ENCODE measurements at regions not wholly inside any gene's neighbourhood (a gene's known extent, or its start where the extent isn't known, plus 50 kb on each side); places are given as distances from the start of the nearest gene placed in this dataset.

DNA sequence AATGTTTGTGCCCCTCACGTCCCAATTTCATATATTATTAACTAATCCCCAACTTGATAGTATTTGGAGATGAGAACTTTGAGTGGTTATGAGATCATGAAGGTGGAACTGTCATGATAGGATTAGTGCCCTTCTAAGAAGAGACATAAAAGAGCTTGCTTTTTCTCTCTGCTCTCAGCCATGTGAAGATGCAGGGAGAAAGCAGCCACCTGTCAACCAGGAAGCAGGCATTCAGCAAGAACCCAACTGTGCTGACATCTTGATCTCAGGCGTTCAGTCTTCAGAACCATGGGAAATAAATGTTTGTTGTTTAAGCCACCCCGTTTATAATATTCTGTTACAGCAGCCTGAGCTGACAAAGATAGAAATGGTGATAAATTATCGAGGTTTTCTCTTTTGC lies 278.7 kb upstream of the KCNMB2 start:
- H3K9me2 ChIP-seq (replicated peaks; ENCODE audit: control insufficient read depth, low read length), result no peaks in the 10 kb centered on the region
- H3K9me3 ChIP-seq (ENCODE audit: control insufficient read depth, insufficient read depth, low read length), result no peaks in the 10 kb centered on the region
- H3K4me1 ChIP-seq (ENCODE audit: control insufficient read depth, low read length), result no peaks in the 10 kb centered on the region
- H3F3A ChIP-seq (ENCODE audit: control insufficient read depth, insufficient read depth), result no peaks in the 10 kb centered on the region
- H3K4me2 ChIP-seq (ENCODE audit: low read length), result no peak overlapping the region
- H3K4me3 ChIP-seq (ENCODE audit: low read length), result no peak overlapping the region
- H3K79me2 ChIP-seq (ENCODE audit: control insufficient read depth, low read length), result no peaks in the 10 kb centered on the region
- TF ChIP-seq, protein P1, sequence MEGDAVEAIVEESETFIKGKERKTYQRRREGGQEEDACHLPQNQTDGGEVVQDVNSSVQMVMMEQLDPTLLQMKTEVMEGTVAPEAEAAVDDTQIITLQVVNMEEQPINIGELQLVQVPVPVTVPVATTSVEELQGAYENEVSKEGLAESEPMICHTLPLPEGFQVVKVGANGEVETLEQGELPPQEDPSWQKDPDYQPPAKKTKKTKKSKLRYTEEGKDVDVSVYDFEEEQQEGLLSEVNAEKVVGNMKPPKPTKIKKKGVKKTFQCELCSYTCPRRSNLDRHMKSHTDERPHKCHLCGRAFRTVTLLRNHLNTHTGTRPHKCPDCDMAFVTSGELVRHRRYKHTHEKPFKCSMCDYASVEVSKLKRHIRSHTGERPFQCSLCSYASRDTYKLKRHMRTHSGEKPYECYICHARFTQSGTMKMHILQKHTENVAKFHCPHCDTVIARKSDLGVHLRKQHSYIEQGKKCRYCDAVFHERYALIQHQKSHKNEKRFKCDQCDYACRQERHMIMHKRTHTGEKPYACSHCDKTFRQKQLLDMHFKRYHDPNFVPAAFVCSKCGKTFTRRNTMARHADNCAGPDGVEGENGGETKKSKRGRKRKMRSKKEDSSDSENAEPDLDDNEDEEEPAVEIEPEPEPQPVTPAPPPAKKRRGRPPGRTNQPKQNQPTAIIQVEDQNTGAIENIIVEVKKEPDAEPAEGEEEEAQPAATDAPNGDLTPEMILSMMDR (IDR thresholded peaks at IDR 0.05; ENCODE audit: low read depth, low read length, poor library complexity, severe bottlenecking), result no peak
- no peak for TF ChIP-seq EZH2phosphoT487 (IDR thresholded peaks at IDR 0.05; ENCODE audit: borderline replicate concordance, low read length)
- no peaks in the 10 kb centered on the region for H4K20me1 ChIP-seq (ENCODE audit: control insufficient read depth, insufficient read depth, low read depth, low read length)
- no peaks in the 10 kb centered on the region for H3K27me3 ChIP-seq (ENCODE audit: control insufficient read depth, low read length)
- no peak overlapping the region for H3K27ac ChIP-seq (ENCODE audit: low read depth, low read length)
- H3K36me3 ChIP-seq (ENCODE audit: control insufficient read depth, low read length), result no peaks in the 10 kb centered on the region

DNA sequence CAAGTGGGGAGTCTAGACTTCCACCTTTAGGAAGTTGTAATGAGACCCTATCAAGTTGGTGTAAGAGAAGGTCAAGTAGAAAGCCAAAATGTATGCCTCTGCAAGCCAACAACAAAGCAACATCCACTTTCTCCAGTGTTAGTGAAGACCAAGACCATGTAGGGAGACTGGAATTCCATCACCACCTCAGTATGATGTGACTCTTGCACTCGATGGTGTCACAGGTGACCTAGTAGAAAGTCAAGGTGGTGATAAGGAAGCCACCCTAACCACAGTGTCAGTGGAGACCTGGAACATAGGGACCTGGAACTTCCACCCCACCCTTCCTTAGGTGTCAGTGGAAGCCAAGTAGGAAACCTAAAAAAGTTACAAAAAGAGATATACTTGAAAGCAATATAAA lies 278.1 kb upstream of the KCNMB2 start:
- Histone ChIP-seq H3K79me2 (ENCODE audit: control insufficient read depth, low read length) (no peaks in the 10 kb centered on the region), H4K20me1 (ENCODE audit: control insufficient read depth, insufficient read depth, low read depth, low read length) (no peaks in the 10 kb centered on the region), H3K4me2 (ENCODE audit: low read length) (no peak overlapping the region), H3K27me3 (ENCODE audit: control insufficient read depth, low read length) (no peaks in the 10 kb centered on the region), H3K36me3 (ENCODE audit: control insufficient read depth, low read length) (no peaks in the 10 kb centered on the region), H3K9me3 (ENCODE audit: control insufficient read depth, insufficient read depth, low read length) (no peaks in the 10 kb centered on the region), H3F3A (ENCODE audit: control insufficient read depth, insufficient read depth) (no peaks in the 10 kb centered on the region), H3K9me2 (replicated peaks; ENCODE audit: control insufficient read depth, low read length) (no peaks in the 10 kb centered on the region), H3K27ac (ENCODE audit: low read depth, low read length) (no peak overlapping the region), H3K4me3 (ENCODE audit: low read length) (no peak overlapping the region), H3K4me1 (ENCODE audit: control insufficient read depth, low read length) (no peaks in the 10 kb centered on the region)
- TF ChIP-seq EZH2phosphoT487 (IDR thresholded peaks at IDR 0.05; ENCODE audit: borderline replicate concordance, low read length), result no peak
- TF ChIP-seq, protein P1 (IDR thresholded peaks at IDR 0.05; ENCODE audit: low read depth, low read length, poor library complexity, severe bottlenecking), result no peak

DNA sequence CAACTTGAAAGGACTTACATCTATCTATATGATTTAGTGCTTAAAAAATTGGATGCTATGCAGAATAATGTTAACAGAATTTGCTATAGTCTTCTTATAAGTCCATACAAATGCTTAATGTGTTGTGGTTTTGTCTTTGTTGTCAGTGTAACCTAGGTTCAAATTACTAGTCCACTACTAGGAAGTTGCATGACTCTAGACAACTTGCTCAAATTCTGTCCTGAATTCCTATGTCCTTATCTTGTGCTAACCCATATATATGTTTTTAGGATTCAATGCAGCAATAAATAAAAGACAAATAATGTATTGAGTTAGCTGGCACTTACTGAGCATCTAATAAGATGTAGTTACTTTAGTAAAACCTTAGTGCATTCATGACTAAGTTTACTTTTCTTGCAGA lies 276.5 kb upstream of the KCNMB2 start:
- TF ChIP-seq, protein P1 (IDR thresholded peaks at IDR 0.05; ENCODE audit: low read depth, low read length, poor library complexity, severe bottlenecking), result no peak
- TF ChIP-seq EZH2phosphoT487 (IDR thresholded peaks at IDR 0.05; ENCODE audit: borderline replicate concordance, low read length), result no peak

More for the DNA sequence above, 276.5 kb upstream of the KCNMB2 start:
- H3K36me3 ChIP-seq (ENCODE audit: control insufficient read depth, low read length), result no peaks in the 10 kb centered on the region
- no peaks in the 10 kb centered on the region for H3K4me1 ChIP-seq (ENCODE audit: control insufficient read depth, low read length)
- H4K20me1 ChIP-seq (ENCODE audit: control insufficient read depth, insufficient read depth, low read depth, low read length), result no peaks in the 10 kb centered on the region
- no peaks in the 10 kb centered on the region for H3K9me2 ChIP-seq (replicated peaks; ENCODE audit: control insufficient read depth, low read length)
- H3K9me3 ChIP-seq (ENCODE audit: control insufficient read depth, insufficient read depth, low read length), result no peaks in the 10 kb centered on the region
- H3K4me3 ChIP-seq (ENCODE audit: low read length), result no peak overlapping the region
- no peaks in the 10 kb centered on the region for H3F3A ChIP-seq (ENCODE audit: control insufficient read depth, insufficient read depth)
- H3K27me3 ChIP-seq (ENCODE audit: control insufficient read depth, low read length), result no peaks in the 10 kb centered on the region
- H3K4me2 ChIP-seq (ENCODE audit: low read length), result no peak overlapping the region
- H3K27ac ChIP-seq (ENCODE audit: low read depth, low read length), result no peak overlapping the region
- H3K79me2 ChIP-seq (ENCODE audit: control insufficient read depth, low read length), result no peaks in the 10 kb centered on the region
